ENCODE measurements at regions not wholly inside any gene's neighbourhood (a gene's known extent, or its start where the extent isn't known, plus 50 kb on each side); places are given as distances from the start of the nearest gene placed in this dataset.

GRCh38 chr3:35067750-35068149 is 571.6 kb upstream of the ARPP21 start:
- no peak for TF ChIP-seq CTCF (IDR thresholded peaks at IDR 0.05; ENCODE audit: insufficient read depth, low read length, poor library complexity, severe bottlenecking)
- no peak for TF ChIP-seq EZH2phosphoT487 (conservative IDR thresholded peaks at IDR 0.05; ENCODE audit: low read length)

GRCh38 chr3:35070088-35070487 is 569.2 kb upstream of the ARPP21 start:
- H3K9me3 ChIP-seq (ENCODE audit: insufficient read depth, low read length) = no peaks in the 10 kb centered on the region

More at GRCh38 chr3:35067750-35068149, 571.6 kb upstream of the ARPP21 start:
- no peak overlapping the region for H3K27ac ChIP-seq (ENCODE audit: low read depth, low read length)
- no peaks in the 10 kb centered on the region for H3K79me2 ChIP-seq (ENCODE audit: insufficient read depth, low read length)
- H3K27me3 ChIP-seq (ENCODE audit: low read length) = no peaks in the 10 kb centered on the region
- H4K20me1 ChIP-seq (ENCODE audit: low read depth, low read length) = no peaks in the 10 kb centered on the region
- no peak overlapping the region for H3K9ac ChIP-seq (ENCODE audit: low read length)
- no peak overlapping the region for H2AFZ ChIP-seq (ENCODE audit: low read depth, low read length, severe bottlenecking)
- H3K9me2 ChIP-seq (replicated peaks; ENCODE audit: insufficient read depth, low read length) = no peaks in the 10 kb centered on the region
- H3K4me3 ChIP-seq (ENCODE audit: insufficient read depth, low read length, poor library complexity, severe bottlenecking) = no peak overlapping the region
- H3K36me3 ChIP-seq (ENCODE audit: low read length) = no peaks in the 10 kb centered on the region
- H3F3A ChIP-seq (ENCODE audit: insufficient read depth) = no peaks in the 10 kb centered on the region
- H3K4me2 ChIP-seq (ENCODE audit: low read depth, low read length, poor library complexity, severe bottlenecking) = no peak overlapping the region
- no peaks in the 10 kb centered on the region for H3K9me3 ChIP-seq (ENCODE audit: insufficient read depth, low read length)

GRCh38 chr3:35071772-35072171 is 567.6 kb upstream of the ARPP21 start:
- no peaks in the 10 kb centered on the region for H3K9me2 ChIP-seq (replicated peaks; ENCODE audit: insufficient read depth, low read length)
- no peak overlapping the region for H3K27ac ChIP-seq (ENCODE audit: low read depth, low read length)
- no peaks in the 10 kb centered on the region for H3K9me3 ChIP-seq (ENCODE audit: insufficient read depth, low read length)
- H3K4me2 ChIP-seq (ENCODE audit: low read depth, low read length, poor library complexity, severe bottlenecking) = no peak overlapping the region
- H3K79me2 ChIP-seq (ENCODE audit: insufficient read depth, low read length) = no peaks in the 10 kb centered on the region
- TF ChIP-seq CTCF (IDR thresholded peaks at IDR 0.05; ENCODE audit: insufficient read depth, low read length, poor library complexity, severe bottlenecking) (no peak), EZH2phosphoT487 (conservative IDR thresholded peaks at IDR 0.05; ENCODE audit: low read length) (no peak)
- no peak overlapping the region for H3K9ac ChIP-seq (ENCODE audit: low read length)
- no peaks in the 10 kb centered on the region for H3F3A ChIP-seq (ENCODE audit: insufficient read depth)
- H3K27me3 ChIP-seq (ENCODE audit: low read length) = no peaks in the 10 kb centered on the region
- H4K20me1 ChIP-seq (ENCODE audit: low read depth, low read length) = no peaks in the 10 kb centered on the region
- no peak overlapping the region for H2AFZ ChIP-seq (ENCODE audit: low read depth, low read length, severe bottlenecking)
- no peak overlapping the region for H3K4me3 ChIP-seq (ENCODE audit: insufficient read depth, low read length, poor library complexity, severe bottlenecking)
- no peaks in the 10 kb centered on the region for H3K36me3 ChIP-seq (ENCODE audit: low read length)

More at GRCh38 chr3:35070088-35070487, 569.2 kb upstream of the ARPP21 start:
- Histone ChIP-seq H3F3A (ENCODE audit: insufficient read depth) (no peaks in the 10 kb centered on the region), H3K36me3 (ENCODE audit: low read length) (no peaks in the 10 kb centered on the region), H3K79me2 (ENCODE audit: insufficient read depth, low read length) (no peaks in the 10 kb centered on the region), H3K4me3 (ENCODE audit: insufficient read depth, low read length, poor library complexity, severe bottlenecking) (no peak overlapping the region), H3K4me2 (ENCODE audit: low read depth, low read length, poor library complexity, severe bottlenecking) (no peak overlapping the region), H3K27me3 (ENCODE audit: low read length) (no peaks in the 10 kb centered on the region), H3K9me2 (replicated peaks; ENCODE audit: insufficient read depth, low read length) (no peaks in the 10 kb centered on the region), H3K9ac (ENCODE audit: low read length) (no peak overlapping the region), H3K27ac (ENCODE audit: low read depth, low read length) (no peak overlapping the region), H4K20me1 (ENCODE audit: low read depth, low read length) (no peaks in the 10 kb centered on the region), H2AFZ (ENCODE audit: low read depth, low read length, severe bottlenecking) (no peak overlapping the region)
- TF ChIP-seq EZH2phosphoT487 (conservative IDR thresholded peaks at IDR 0.05; ENCODE audit: low read length) (no peak), CTCF (IDR thresholded peaks at IDR 0.05; ENCODE audit: insufficient read depth, low read length, poor library complexity, severe bottlenecking) (no peak)
